Smooth muscle cell (in vitro differentiated cells): ENCODE measurements at regions not wholly inside any gene's neighbourhood (a gene's known extent, or its start where the extent isn't known, plus 50 kb on each side); places are given as distances from the start of the nearest gene placed in this dataset.

ENCODE experiments used
- DNase-seq: peaks from one replicate; lab custom pipeline; 2025; ENCODE audit not compliant: unreplicated experiment; lab: John Stamatoyannopoulos, UW
- H2AFZ ChIP-seq: fragments of 200-600 bp; sonication (generic); 2 replicates; pipeline ENCODE4 v1.6.0; 2016; ENCODE audit warnings: antibody characterized with exemption, low read depth, mild to moderate bottlenecking
- H3F3A ChIP-seq: fragments of 200-600 bp; sonication (generic); 2 replicates; pipeline ENCODE4 v1.6.0; 2017; ENCODE audit warnings: antibody characterized with exemption, low read depth
- H3K27ac ChIP-seq: fragments of 200-600 bp; sonication (generic); 2 replicates; pipeline ENCODE4 v1.5.1; 2016; ENCODE audit warnings: low read depth, mild to moderate bottlenecking
- H3K27me3 ChIP-seq: fragments of 200-600 bp; sonication (generic); 2 replicates; pipeline ENCODE4 v1.6.1; 2016; ENCODE audit warnings: low read depth, mild to moderate bottlenecking
- H3K36me3 ChIP-seq: fragments of 200-600 bp; sonication (generic); 2 replicates; pipeline ENCODE4 v1.5.1; 2016; ENCODE audit warnings: low read depth
- H3K4me1 ChIP-seq: fragments of 200-600 bp; sonication (generic); 2 replicates; pipeline ENCODE4 v1.5.1; 2016; ENCODE audit warnings: low read depth
- H3K4me2 ChIP-seq: fragments of 200-600 bp; sonication (generic); 2 replicates; pipeline ENCODE4 v1.6.0; 2016; ENCODE audit warnings: mild to moderate bottlenecking
- H3K4me3 ChIP-seq: fragments of 200-600 bp; sonication (generic); 2 replicates; pipeline ENCODE4 v1.5.1; 2016; ENCODE audit warnings: mild to moderate bottlenecking
- H3K79me2 ChIP-seq: fragments of 200-600 bp; sonication (generic); 2 replicates; pipeline ENCODE4 v1.6.0; 2016; ENCODE audit warnings: low read depth, mild to moderate bottlenecking
- H3K9ac ChIP-seq: fragments of 200-600 bp; sonication (generic); 2 replicates; pipeline ENCODE4 v1.6.0; 2016; ENCODE audit warnings: low read depth
- H3K9me3 ChIP-seq: fragments of 200-600 bp; sonication (generic); replicated peaks from 2 replicates; pipeline ENCODE4 v1.5.1; 2016; ENCODE audit warnings: low read depth
- H4K20me1 ChIP-seq: fragments of 200-600 bp; sonication (generic); 2 replicates; pipeline ENCODE4 v1.6.0; 2016; ENCODE audit warnings: low read depth
- WGBS: methylation state at CpG from one replicate; pipeline ENCODE4 v1.1.7; 2016; ENCODE audit warnings: low lambda C conversion rate; 5-methylcytosine and 5-hydroxymethylcytosine counted together
- TF ChIP-seq, protein P1 (sequence below): fragments of 200-600 bp; sonication (generic); IDR thresholded peaks from 2 replicates; pipeline ENCODE4 v1.5.1; 2017; ENCODE audit warnings: borderline replicate concordance, mild to moderate bottlenecking, antibody characterized with exemption; ENCODE audit not compliant: insufficient read depth, poor library complexity, severe bottlenecking

GRCh38 chr2:120600786-120601185 is 134.9 kb upstream of the GLI2 start:
- no peak overlapping the region for H3K9ac ChIP-seq

GRCh38 chr2:120601566-120601965 is 134.1 kb upstream of the GLI2 start:
- H3K4me2 ChIP-seq: no peak overlapping the region
- H3K4me3 ChIP-seq: no peak overlapping the region
- no peak overlapping the region for H3K27ac ChIP-seq
- no peaks in the 10 kb centered on the region for H3K36me3 ChIP-seq
- H4K20me1 ChIP-seq: no peaks in the 10 kb centered on the region
- H3K79me2 ChIP-seq: no peaks in the 10 kb centered on the region
- no peaks in the 10 kb centered on the region for H3K9me3 ChIP-seq
- WGBS: 95% methylated on average over 9 of the region's 9 CpGs
- H3K9ac ChIP-seq: no peak overlapping the region
- TF ChIP-seq, protein P1, sequence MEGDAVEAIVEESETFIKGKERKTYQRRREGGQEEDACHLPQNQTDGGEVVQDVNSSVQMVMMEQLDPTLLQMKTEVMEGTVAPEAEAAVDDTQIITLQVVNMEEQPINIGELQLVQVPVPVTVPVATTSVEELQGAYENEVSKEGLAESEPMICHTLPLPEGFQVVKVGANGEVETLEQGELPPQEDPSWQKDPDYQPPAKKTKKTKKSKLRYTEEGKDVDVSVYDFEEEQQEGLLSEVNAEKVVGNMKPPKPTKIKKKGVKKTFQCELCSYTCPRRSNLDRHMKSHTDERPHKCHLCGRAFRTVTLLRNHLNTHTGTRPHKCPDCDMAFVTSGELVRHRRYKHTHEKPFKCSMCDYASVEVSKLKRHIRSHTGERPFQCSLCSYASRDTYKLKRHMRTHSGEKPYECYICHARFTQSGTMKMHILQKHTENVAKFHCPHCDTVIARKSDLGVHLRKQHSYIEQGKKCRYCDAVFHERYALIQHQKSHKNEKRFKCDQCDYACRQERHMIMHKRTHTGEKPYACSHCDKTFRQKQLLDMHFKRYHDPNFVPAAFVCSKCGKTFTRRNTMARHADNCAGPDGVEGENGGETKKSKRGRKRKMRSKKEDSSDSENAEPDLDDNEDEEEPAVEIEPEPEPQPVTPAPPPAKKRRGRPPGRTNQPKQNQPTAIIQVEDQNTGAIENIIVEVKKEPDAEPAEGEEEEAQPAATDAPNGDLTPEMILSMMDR: no peak
- peaks cover 10% of the 10 kb centered on the region for H3K4me1 ChIP-seq
- no peak overlapping the region for H2AFZ ChIP-seq
- DNase-seq: no peak
- peaks cover 3% of the 10 kb centered on the region for H3K27me3 ChIP-seq
- no peaks in the 10 kb centered on the region for H3F3A ChIP-seq

More at GRCh38 chr2:120600786-120601185, 134.9 kb upstream of the GLI2 start:
- WGBS: 89% methylated on average over 5 of the region's 5 CpGs
- Histone ChIP-seq H2AFZ (no peak overlapping the region), H3K36me3 (no peaks in the 10 kb centered on the region), H4K20me1 (no peaks in the 10 kb centered on the region), H3K27ac (no peak overlapping the region), H3K79me2 (no peaks in the 10 kb centered on the region), H3K4me2 (no peak overlapping the region), H3K4me1 (peaks cover 12% of the 10 kb centered on the region), H3F3A (no peaks in the 10 kb centered on the region), H3K27me3 (peaks cover 3% of the 10 kb centered on the region), H3K4me3 (no peak overlapping the region), H3K9me3 (no peaks in the 10 kb centered on the region)
- no peak for DNase-seq
- TF ChIP-seq, protein P1: no peak

DNA sequence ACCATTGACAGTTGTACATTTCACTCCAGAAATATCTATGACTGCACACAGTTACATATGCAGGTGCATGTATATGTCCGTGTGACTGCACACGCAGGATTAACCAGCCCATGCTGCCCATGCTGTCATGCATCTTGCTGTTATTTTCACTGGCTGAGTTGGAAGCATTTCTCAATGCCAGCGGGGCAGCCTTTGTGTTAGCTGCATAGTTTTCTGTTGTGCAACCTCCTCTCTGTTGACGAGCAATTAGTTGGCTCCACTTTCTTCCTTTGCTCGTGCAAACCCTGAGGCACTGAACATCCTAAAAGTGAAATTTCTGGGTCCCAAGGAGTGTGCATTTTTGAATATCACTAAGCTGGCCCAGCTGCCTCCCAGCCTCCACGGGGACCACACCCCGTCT is 133.4 kb upstream of the GLI2 start:
- Histone ChIP-seq H4K20me1 (no peaks in the 10 kb centered on the region), H3K79me2 (no peaks in the 10 kb centered on the region), H3F3A (no peaks in the 10 kb centered on the region), H3K36me3 (no peaks in the 10 kb centered on the region), H3K9ac (no peak overlapping the region), H3K27me3 (peaks cover 3% of the 10 kb centered on the region), H2AFZ (no peak overlapping the region), H3K4me2 (no peak overlapping the region), H3K4me3 (no peak overlapping the region), H3K27ac (no peak overlapping the region), H3K9me3 (no peaks in the 10 kb centered on the region), H3K4me1 (peaks cover 3% of the 10 kb centered on the region)
- TF ChIP-seq, protein P1: no peak
- WGBS: 90% methylated on average over 7 of the region's 7 CpGs
- DNase-seq: no peak

GRCh38 chr2:120604767-120605166 is 130.9 kb upstream of the GLI2 start:
- H3K79me2 ChIP-seq: no peaks in the 10 kb centered on the region

More at GRCh38 chr2:120604767-120605166, 130.9 kb upstream of the GLI2 start:
- TF ChIP-seq, protein P1: no peak
- Histone ChIP-seq H3K27me3 (peaks cover 6% of the 10 kb centered on the region), H3K27ac (no peak overlapping the region), H3K4me1 (no peaks in the 10 kb centered on the region), H3K9ac (no peak overlapping the region), H3K4me3 (no peak overlapping the region), H3F3A (no peaks in the 10 kb centered on the region), H3K36me3 (no peaks in the 10 kb centered on the region), H4K20me1 (no peaks in the 10 kb centered on the region), H3K4me2 (no peak overlapping the region), H2AFZ (no peak overlapping the region), H3K9me3 (no peaks in the 10 kb centered on the region)
- 95% methylated on average over 6 of the region's 6 CpGs for WGBS
- DNase-seq: no peak
